NCI-H1092 (cell line): ENCODE measurements at regions not wholly inside any gene's neighbourhood (a gene's known extent, or its start where the extent isn't known, plus 50 kb on each side); places are given as distances from the start of the nearest gene placed in this dataset.
"Not testable (repeated sequence)": the region's sequence is repeated elsewhere in the genome, so short reads cannot be mapped to it uniquely, and the experiment has no call there.

Experiments
- DNase-seq: peaks from one replicate; lab custom pipeline; 2025; lab: John Stamatoyannopoulos, UW

DNA sequence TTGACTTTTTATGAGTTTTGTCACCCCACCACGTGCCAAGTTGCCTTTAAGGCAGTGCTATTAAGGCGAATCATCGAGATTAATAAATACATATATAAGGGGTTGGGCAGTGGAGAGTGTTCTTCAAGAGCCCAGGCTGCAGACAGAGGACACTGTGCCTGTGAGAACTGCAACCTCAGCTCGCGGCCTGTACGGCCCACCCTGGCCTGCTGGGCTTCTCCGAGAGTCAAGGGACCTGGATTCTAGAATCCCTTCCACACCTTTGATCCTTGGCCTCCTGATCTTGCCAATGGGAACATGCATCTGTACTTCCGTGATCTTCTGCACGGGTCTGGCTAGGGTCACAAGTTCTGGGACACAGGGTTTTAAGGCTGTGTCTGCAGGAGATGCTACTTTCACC is 54.5 kb downstream of the IRX5 start:
- DNase-seq, result no peak

DNA sequence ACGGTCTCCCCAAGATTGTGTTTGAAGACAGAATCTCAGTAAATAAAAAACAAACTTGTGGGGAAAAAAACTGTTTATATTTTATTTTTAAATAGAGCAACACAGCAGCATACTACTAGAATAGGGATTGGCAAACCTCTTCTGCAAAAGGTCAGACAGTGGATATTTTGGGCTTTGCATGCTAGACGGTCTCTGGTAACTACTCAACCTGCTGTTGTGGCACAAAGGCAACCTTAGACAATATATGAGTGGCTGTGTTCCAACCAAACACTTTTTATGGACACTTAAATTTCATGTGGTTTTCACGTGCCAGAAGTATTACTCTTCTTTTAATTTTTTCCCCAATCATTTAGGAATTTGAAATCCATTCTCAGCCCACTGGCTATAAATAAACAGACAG is 55.0 kb downstream of the IRX5 start:
- no peak for DNase-seq

DNA sequence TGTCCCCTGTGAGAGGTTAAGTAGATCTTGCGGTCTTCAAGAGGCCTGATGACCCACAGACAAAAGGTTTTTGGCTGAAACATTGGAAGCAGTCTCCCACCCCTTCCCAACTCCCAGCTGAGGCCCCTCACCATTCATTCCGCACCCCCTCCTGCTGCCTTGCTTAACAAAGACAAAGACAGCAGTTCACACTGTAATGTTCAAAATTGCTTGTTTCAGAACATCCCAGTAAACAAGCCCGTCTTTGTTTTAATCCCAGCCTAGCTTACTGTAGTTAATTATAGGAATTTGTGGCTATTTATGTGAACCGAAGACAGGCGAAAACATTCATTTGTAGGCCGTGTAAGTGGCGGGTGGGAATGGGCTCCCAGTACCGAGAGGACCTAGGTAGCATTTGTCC is 55.7 kb downstream of the IRX5 start:
- no peak for DNase-seq

DNA sequence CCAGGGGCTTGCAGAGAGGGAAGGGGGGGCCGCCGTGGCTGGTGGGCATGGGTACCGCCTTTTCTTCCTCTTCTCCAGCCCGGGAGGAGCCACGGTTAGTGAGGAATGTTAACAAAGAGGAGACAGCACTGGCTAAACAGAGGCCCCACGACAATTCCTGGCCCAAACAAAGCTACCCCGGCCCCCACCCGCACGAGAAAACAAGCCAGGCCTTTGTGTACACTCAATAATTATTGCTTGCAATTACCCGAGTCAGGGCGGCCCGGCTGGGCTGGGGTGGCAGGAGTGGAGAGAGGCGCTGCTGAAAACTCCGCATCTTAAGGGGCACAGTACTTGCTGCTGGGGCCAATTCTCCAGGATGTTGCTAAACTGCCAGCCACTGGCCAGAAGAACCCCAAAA is 56.4 kb downstream of the IRX5 start:
- DNase-seq, result no peak

DNA sequence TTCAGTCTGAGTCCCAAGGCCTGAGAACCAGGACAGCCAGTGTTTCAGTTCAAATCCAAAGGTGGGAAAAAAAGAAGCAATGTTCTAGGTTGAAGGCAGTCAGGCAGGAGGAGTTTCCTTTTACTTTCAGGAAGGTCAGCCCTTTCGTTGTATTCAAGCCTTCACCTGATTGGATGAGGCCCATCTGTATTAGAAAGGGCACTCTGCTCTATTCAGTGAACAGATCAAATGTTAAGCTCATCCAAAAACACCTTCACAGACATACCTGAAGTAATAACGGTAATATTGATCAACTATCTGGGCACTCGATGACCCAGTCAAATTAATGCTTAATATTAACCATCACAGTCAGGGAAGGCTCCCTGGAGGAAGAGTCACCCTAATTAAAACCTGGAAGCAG is 60.9 kb downstream of the IRX5 start:
- DNase-seq, result no peak

DNA sequence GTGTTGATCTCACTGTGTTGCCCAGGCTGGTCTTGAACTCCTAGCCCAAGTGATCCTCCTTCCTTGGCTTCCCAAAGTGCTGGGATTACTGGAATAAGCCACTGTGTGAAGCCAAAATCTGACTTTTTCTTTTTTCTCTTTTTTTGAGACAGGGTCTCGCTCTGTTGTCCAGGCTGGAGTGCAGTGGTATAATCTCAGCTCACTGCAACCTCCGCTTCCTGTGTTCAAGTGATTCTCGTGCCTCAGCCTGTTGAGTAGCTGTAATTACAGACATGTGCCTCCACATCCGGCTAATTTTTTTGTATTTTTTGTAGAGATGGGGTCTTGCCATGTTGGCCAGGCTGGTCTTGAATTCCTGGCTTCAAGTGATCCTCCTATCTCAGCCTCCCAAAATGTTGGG is 61.3 kb downstream of the IRX5 start:
- not testable (repeated sequence) for DNase-seq

DNA sequence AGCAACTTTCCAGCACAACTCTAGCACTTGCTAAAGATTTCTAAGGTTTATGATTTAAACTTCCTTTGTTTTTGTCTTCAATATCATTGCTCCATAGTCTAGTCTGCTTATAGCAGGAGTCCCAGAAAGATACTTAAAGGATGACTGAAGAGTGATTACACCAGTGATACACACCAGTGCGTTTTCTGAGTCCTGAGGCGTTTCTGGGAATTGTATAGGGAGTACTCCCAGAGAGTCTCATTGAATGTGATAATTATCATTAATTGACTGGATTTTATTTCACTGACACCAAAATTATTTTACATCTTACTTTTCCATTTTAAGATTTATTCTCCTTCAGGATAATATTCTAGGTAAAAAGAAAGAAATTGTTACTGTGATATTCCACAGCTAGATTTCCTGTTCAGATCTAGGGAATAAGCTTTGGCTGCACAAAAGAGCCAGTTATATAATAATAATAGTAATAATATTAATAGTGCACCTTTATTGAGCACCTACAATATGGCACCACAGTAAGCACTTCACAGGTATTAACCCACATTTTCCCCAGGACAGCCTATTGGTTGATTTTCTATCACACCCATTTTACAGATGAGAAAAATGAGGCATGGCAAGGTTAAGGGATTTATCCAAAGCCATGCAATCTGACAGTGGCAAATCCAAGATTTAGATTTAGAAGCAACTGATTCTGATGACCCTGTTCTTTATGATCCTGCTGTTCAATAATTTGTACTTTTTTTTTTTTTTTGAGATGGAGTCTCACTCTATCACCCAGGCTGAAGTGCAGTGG is 62.6 kb downstream of the IRX5 start:
- no peak for DNase-seq

DNA sequence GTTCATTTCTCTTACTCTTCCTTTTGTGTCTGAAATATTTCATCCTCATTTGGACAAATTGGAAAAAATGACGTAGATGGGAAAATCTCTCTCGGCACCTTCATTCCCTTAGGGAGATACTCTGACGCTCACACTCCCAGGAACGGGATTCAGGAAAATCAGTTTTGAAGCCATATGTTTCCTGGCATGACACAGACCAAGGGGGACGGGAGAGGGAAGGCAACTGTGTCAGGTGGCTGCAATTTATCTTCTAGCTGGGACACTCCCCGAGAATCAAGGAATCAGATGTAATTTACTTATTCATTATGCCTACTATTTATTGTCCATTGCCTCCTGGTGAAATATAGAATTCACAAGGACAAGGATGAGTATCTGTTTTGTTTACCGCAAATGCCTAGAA is 65.5 kb downstream of the IRX5 start:
- DNase-seq, result no peak

DNA sequence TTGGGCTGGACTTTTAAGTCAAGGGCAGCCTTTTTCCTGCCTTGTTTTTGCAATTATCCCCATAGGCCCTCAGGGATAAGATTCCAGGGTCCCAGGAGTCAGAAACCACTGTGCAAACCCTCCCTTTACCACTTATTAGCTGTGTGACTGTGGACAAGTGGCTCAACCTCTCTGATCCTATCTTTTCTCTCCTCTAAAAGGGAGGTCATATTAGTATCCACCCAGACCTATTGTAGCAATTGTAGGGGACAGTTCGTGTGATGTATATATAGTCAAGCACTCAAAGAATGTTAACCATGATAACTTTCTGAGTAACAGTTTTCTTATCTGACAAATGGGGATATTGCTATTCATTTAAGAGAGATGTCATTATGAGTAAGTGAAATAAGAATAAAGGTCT is 68.2 kb downstream of the IRX5 start:
- DNase-seq, result no peak

DNA sequence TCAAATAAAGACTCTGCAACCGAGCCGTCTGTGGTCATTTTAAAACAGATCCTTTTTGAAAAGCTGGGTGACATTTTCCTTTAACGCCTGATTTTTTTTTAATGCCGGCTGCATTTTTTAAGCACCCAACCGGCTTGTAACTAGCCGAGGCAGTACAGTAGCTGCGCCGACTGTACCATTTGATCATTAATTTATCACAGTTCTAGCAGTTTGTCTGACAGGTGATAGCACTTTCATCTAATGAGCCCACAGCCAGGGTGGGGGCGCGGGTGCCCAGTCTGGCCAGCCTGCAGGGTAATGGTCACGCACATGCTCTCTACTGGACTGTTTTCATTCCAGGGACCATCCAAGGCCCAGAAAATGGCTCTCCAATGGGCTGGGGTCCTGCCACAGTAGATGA is 68.8 kb downstream of the IRX5 start:
- DNase-seq, result no peak

DNA sequence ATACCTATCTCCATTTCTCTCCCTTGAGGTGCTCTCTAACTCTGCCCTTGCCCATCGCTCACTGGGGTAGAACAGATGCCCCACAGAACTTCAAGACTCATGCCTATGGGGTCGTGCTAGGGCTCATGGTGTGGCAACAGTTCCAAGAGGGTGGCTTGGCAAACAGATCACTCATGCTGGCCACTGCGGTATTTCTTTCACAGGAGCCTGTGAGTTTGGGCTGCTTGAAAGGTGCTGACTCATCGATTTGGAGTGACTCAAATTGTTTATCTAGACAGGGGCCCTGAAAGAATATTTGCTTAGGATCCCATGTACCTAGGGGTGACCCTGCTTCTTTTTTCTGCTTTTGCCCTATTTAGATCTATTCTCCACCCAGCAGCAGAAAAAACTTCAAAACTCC is 69.9 kb downstream of the IRX5 start:
- DNase-seq, result no peak

DNA sequence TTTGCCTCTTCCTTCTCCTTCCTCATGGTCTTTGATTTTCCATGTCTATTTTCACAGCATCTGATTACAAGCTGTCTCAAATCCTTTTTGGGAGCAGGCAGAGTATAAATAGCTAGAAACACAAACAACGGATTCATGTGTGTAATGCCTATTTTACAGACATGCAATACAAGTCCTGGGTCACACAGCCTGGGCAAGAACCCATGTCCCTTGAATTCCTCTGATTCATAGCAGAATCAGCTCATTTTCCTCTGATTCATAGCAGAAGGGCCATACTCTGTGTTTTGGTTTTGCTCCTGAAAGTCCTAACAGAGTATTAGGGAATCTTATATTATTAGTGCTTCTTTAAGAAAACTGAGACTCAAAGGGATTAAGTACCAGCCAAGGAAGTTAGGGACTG is 71.3 kb downstream of the IRX5 start:
- no peak for DNase-seq

DNA sequence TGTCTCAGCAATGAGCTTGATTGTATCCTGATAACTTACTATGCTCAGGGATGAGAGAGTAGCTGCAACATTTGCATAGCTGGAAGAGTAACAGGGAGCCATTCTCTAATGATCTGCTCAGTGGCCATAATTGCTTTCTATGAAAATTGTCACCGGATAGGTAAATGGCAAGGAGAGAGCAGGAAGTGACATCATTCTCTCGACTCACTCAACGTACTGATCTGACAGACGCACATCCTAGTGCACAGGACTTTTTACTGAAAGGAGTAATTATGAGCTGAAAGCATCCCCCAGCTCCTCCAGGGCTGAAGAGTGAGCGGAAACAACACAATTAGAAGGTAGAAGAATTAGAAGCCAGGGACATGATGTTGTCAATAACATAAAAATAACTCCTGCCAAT is 71.8 kb downstream of the IRX5 start:
- no peak for DNase-seq

DNA sequence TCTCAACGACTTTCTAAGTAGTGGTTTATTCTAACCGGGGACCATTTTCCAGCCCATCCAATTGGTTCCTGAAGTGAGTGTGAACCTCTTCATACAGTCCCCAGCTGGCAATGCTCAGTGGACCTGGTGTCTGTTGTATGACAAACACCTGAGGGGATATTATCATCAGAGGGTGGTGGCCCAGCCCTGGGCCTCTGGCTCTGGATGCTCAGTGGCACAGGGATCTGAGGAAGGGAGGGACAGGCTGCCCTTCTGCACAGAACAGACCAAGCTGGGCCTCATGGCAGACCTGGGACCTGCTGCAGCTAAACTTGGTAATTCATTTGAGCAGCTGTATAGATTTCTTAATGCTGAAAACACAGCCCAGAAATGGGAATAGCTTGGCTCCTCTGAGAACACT is 72.6 kb downstream of the IRX5 start:
- DNase-seq, result no peak

DNA sequence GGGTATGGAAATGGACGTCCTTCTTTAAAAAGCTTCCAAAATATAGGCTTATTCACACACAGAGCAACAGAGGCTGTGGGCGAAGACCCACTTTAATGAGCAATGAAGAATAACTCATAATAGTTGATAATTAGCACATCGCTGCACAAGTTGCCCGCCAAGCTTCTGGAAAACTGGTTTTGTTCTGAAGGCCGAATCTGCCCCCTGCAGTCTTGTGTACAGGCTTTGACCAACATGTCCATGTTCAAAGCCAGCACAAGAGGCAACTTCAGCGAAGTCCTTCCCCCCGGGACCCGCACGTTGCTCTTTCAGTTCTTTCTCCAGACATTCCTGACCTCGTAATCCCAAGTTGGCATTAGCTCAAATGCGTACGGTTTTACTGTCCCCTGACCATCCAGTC is 73.3 kb downstream of the IRX5 start:
- DNase-seq, result no peak

DNA sequence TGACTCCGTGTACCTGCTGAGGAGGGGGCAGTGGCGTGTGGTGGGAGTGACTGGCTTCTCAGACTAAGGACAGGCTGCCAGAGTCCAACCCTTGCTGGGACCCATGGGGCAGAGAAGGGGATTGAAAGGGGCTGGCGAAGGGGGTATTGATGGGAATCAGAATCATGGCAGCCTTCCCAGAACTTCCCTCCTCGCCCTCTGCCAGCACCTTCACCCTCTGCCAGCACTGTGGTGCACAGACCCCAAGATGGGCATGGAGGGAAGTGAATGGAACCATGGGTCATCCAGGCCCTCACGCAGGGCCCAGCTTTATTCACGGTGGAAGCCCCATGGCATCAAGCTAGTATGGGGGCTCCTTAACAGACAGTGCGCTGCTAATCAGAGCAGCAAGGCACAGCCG is 76.8 kb downstream of the IRX5 start:
- no peak for DNase-seq

DNA sequence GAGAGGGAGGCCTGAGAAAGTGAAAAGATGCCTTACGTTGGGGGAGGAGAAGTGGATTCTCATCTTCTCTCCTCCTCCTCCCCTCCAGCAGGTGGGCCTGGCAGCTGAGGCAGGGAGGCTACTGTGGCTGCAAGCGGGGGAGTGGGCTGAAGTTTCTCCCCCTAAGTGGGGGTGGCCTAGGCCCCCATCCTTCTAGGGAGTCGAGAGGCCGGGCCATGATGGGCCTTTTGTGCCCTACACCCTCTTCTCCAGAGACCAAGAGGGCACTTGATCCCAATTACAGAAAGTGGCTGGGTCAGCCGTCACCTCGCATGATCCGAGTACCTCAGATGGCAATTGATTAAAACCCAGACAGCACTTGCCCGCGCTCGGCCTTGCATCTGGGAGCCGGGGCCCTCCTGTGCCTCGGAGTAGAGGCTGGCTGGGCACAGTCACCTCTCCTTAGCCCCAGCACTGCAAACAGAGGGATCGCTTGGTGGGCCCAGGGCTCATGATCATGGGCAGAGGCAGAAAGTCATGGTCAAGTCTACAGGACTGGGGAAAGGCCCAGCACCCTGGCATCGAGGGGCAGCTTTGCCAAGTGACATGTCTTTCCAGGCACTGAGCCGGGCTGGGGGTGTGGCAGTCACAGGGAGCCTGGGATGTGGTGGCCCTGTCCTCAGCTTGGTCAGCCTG is 78.3 kb downstream of the IRX5 start:
- DNase-seq, result no peak

DNA sequence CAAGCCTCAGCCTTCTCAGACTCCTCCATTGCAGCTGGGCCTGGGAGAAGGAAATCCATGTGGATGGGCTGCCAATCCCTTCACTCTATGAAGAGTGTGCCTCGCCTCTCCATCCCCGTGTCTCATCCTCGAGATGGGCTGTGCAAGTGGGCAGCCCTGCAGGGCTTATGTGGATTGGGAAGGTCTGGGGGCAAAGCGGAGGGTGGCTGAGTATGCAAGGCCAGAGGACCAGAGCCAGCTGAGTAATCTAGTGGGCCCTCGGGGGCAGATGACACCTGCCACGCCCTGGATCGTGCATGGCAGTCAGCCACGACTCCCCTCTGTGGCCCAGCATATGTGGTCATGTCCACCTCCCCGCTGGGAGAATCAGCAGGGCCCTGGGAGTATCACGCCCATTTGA is 78.9 kb downstream of the IRX5 start:
- DNase-seq, result no peak

DNA sequence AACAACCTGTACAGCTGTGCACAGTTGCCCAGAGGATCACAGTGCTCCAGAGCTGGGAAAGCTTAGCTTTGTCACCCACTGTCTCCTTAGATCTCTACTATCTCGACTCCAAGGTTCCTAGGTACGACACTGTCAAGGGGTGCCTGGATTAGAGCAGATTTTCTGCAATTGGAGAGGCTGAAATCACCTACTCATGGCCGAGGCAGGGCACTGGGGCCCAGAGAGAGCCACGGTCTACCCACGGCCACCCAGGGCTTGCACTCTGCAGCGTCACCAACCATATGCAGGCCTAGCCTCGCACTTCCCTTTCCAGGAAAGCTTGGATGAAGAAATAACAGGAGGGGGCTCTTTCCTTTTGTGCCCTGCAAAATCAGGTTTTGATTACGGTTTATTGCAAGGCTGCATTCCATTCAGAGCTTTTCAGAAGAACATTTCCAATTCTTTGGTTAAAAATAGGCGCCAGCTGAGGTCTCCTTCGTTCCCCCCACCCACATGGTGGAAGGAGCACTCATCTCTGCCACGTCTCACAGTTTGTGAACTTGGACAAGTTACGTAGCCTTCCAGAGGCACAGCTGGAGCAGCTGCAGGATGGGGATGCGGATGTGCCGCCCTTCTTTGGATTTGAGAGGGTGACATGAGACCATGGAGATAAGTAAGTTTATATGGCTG is 80.0 kb downstream of the IRX5 start:
- DNase-seq, result no peak

DNA sequence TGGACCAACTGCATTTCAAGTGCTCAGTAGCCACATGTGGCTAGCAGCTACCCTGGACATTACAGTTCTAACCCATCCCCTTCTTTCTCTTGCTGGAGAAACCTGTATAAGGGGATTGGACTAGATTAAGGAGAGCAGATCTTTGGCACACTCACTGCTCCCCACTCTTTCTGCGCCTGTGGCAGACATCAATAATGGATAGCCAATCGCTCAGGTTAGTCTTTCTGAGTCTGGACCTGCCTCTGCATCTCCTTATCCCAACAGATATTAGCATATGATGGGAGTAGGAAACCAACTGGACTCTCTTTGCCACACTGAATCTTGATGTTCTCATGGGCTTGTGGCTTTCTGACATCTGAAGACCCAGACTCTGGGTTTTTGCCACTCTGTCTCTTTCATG is 81.7 kb downstream of the IRX5 start:
- DNase-seq, result no peak

DNA sequence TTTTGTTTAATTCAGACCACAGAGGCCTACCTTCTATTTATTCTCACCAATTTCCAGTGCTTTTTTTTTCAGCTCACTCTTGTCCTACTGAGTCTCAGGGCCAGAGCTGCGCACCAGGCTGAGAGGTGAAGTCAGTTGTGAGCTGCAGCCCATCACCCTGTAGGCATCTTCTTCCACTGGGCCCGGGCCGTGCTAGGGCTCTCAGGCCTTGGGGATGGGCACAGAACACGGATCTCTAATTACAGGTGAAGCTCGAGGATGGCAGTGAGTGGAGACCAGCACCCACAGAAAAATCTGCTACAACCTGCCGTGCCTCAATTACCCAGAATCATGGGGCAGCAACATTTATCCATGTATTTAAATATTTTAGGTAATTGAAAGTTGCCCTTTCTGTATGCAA is 82.1 kb downstream of the IRX5 start:
- DNase-seq, result no peak

DNA sequence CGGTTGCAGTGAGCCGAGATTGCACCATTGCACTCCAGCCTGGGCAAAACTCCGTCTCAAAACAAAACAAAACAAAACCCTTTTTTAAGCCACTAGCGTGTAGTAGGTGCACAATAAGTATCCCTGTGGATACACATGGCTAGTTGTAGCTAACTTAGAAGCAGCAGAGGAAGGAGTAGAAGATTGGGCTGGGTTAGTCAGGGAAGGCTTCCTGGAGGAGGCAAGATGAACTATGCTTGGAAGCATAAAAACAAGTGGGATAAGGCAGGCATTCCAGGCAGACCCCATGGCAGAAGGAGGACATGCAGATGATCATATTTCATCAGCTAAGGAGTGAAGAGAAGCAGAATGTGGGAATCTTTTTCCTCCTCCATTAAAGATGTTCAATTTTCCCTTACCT is 83.4 kb downstream of the IRX5 start:
- DNase-seq, result no peak

DNA sequence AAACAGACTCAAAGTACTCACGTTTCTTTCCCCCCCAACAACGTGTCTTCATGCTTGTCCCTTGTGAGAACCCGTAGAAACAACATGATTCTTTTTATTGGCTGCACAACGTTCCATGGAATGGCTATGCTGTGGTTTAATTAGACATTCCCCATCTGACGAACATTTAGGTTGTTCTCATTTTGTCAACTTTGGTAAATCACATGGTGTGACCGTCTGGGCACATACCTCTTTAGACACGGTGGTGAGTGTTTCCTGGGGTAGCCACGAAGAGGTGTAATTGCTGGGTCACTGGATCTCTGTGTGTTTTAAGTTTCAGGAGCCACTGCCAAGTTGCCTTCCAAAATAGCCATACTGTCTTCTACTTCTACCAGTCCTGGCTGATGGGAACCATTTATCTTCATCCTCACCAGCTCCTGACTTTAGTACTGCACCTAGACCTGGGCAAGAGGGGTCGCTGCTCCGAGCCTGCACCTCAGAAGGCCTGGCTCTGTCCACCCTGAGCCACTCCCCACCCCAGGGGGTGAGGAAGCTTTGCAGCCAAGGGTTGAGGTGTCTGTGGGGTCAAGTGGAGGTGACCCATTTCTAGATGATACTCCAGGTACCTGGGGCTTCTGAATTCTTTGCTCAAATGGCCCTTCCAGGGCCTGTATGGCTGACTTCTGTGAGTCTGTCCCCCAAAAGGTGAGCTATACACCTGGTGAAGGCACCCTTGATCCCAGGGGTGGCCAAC is 84.7 kb downstream of the IRX5 start:
- no peak for DNase-seq
